ENCODE measurements at regions not wholly inside any gene's neighbourhood (a gene's known extent, or its start where the extent isn't known, plus 50 kb on each side); places are given as distances from the start of the nearest gene placed in this dataset.

DNA sequence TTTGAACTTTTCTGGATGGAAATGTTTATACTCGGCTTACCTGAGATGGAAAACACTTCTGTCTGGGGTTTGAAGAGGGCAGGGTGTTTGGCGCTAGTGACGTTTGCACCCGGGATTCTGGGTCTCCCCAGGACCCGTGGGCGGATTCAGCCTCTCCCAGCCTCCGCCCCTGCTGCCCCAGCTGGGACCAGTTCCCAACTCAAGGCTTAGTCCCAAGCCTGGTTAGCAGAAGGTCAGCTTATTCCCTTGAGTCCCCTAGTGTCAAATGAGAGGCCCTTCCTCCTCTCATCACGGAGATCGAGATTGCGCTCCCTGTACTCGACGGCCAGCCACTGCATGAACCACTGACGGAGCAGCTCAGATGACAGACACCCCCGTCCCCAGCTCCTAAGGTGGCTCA, 123.2 kb downstream of the RTP5 start (continued):
- TF ChIP-seq, protein P1, sequence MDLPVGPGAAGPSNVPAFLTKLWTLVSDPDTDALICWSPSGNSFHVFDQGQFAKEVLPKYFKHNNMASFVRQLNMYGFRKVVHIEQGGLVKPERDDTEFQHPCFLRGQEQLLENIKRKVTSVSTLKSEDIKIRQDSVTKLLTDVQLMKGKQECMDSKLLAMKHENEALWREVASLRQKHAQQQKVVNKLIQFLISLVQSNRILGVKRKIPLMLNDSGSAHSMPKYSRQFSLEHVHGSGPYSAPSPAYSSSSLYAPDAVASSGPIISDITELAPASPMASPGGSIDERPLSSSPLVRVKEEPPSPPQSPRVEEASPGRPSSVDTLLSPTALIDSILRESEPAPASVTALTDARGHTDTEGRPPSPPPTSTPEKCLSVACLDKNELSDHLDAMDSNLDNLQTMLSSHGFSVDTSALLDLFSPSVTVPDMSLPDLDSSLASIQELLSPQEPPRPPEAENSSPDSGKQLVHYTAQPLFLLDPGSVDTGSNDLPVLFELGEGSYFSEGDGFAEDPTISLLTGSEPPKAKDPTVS (IDR thresholded peaks at IDR 0.05; ENCODE audit: low read depth, low read length): no peak

DNA sequence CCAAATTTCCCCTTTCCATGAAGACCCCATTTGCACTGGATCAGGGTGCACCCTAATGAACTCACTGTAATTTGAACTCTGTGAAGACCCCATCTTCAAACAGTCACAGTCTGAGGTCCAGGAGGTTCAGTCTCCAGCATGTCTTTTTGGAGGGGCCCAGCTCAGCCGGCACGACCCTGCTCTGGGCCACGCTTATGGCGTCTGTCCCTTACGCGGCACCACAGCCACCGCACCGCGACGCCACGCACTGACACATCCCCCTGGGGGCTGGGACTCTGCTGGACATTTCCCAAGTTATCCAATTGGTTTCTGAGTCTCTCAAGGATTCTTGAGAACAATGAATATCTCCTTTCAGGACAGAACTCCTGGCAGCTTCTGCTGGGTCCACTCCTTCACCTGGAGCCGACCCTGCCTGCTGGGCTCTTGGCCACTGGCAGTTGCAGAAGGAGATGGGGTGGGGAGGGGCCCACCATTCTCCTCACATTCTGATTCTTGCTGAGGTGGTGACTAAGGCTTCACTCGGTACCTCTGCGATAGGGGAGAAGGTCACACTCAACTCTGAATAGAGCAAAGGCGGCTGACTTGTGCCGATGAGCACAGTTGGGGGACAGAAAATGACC, 124.0 kb downstream of the RTP5 start:
- H2AFZ ChIP-seq (ENCODE audit: control insufficient read depth, low read depth, low read length): no peak overlapping the region
- H4K20me1 ChIP-seq (ENCODE audit: control insufficient read depth, insufficient read depth): no peaks in the 10 kb centered on the region
- no peak overlapping the region for H3K9ac ChIP-seq (ENCODE audit: control insufficient read depth, insufficient read depth, low read length)
- intact Hi-C loops (cut with micrococcal nuclease; ENCODE audit: unreplicated experiment) (no loop called here), in situ Hi-C loops (cut with MboI) (no loop called here)
- no peak overlapping the region for H3K4me3 ChIP-seq
- no TSS peak for BruUV-seq (replicated peaks)
- ChIA-PET POLR2A (no interaction called here), RAD21 (ENCODE audit: unreplicated experiment) (no interaction called here), SMC1A (ENCODE audit: uncharacterized antibody, unreplicated experiment) (no interaction called here), CTCF (no interaction called here)
- 82% methylated on average over 16 of the region's 16 CpGs for WGBS (ENCODE audit: insufficient coverage, insufficient replicate concordance, low lambda C conversion rate, missing lambda C conversion rate)
- no peak for DNase-seq (ENCODE audit: low read depth, low spot score)
- TF ChIP-seq YBX1 (IDR thresholded peaks at IDR 0.05) (no peak), RUNX3 (IDR thresholded peaks at IDR 0.05; ENCODE audit: low read length) (no peak), IKZF2 (IDR thresholded peaks at IDR 0.05) (no peak), NR2F1 (conservative IDR thresholded peaks at IDR 0.05) (no peak), HDAC2 (IDR thresholded peaks at IDR 0.05) (no peak), MTA3 (IDR thresholded peaks at IDR 0.05; ENCODE audit: borderline replicate concordance, low read length) (no peak), CREM (IDR thresholded peaks at IDR 0.05; ENCODE audit: low read depth) (no peak), TBL1XR1 (IDR thresholded peaks at IDR 0.05; ENCODE audit: low read depth, low read length) (no peak), POU2F2 (IDR thresholded peaks at IDR 0.05; ENCODE audit: borderline replicate concordance, low read depth, low read length) (no peak)
- TF ChIP-seq, protein P2, sequence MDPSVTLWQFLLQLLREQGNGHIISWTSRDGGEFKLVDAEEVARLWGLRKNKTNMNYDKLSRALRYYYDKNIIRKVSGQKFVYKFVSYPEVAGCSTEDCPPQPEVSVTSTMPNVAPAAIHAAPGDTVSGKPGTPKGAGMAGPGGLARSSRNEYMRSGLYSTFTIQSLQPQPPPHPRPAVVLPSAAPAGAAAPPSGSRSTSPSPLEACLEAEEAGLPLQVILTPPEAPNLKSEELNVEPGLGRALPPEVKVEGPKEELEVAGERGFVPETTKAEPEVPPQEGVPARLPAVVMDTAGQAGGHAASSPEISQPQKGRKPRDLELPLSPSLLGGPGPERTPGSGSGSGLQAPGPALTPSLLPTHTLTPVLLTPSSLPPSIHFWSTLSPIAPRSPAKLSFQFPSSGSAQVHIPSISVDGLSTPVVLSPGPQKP (IDR thresholded peaks at IDR 0.05; ENCODE audit: low read depth, low read length): no peak
- ATAC-seq: no peak
- no peaks in the 10 kb centered on the region; the same call in 2 of the 3 replicates for H3K9me3 ChIP-seq (replicated peaks; ENCODE audit: control insufficient read depth, insufficient read depth, low read length)
- FAIRE-seq: no peak
- H3K27me3 ChIP-seq (replicated peaks in 1 of 2; ENCODE audit: control insufficient read depth in 2 of 2, insufficient read depth in 2 of 2, low read length in 1 of 2): no peaks in the 10 kb centered on the region
- no peak overlapping the region for H3K4me2 ChIP-seq (ENCODE audit: control insufficient read depth, insufficient read depth)
- no peaks in the 10 kb centered on the region for H3K36me3 ChIP-seq (ENCODE audit: control insufficient read depth in 2 of 2, insufficient read depth in 2 of 2, low read length in 1 of 2)
- no peak overlapping the region for H3K27ac ChIP-seq (ENCODE audit: control insufficient read depth, insufficient read depth)
- no peaks in the 10 kb centered on the region for H3K79me2 ChIP-seq (ENCODE audit: control insufficient read depth, insufficient read depth, low read length)
- H3K4me1 ChIP-seq (ENCODE audit: control insufficient read depth, insufficient read depth, low read length): no peaks in the 10 kb centered on the region
